H1 (cell line): ENCODE measurements at regions not wholly inside any gene's neighbourhood (a gene's known extent, or its start where the extent isn't known, plus 50 kb on each side); places are given as distances from the start of the nearest gene placed in this dataset.

Source experiments
- EZH2 ChIP-seq: fragments of 200-600 bp; sonication (generic); IDR thresholded peaks from 2 replicates; pipeline ENCODE4 v1.7.1; 2012; ENCODE audit warnings: low read depth, mild to moderate bottlenecking, moderate library complexity, low read length, inconsistent platforms; ENCODE audit not compliant: severe bottlenecking

DNA sequence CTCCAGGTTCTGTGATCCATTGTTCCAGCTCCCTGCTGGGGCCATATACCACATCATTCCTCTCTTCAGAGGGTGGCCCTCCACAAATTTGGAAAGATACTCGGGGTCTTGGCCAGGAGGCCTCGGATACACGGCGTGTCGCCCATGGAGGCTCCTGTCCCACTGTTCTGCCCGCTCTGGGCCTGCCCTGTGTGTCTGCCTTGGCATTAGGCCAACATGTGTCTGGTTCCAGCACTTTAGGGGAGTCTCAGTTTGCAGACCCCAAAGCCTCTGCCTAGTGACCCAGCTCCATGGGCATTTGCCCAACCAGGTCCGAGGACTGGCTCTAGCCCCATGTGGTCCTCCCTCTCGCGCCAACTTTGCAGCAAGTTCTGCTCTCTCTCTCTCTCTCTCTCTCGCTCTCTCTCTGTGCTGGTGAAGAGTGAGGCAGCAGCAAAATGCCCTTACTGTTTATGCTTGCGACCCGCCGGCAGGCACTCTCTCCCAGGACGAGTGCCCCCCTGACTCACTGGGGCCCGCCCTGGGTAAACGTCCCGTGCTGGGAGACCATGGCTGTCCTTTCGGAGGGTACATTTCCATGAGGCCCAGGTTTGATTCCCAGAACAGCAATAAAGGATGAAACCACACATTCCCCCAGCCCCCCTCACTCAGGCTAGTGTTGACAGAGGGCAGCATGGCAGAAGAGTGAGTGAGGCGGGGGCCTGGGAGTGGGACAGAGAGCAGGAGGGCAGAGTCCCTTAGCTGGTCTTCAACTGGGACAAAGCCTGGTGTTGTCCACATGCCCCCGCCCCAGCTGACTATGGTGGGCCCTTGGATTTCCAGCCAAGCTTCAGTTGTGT, 77.9 kb downstream of the ISG20 start (continued):
- TF ChIP-seq EZH2 = no peak
